ENCODE measurements at regions not wholly inside any gene's neighbourhood (a gene's known extent, or its start where the extent isn't known, plus 50 kb on each side); places are given as distances from the start of the nearest gene placed in this dataset.

GRCh38 chr15:25226360-25226759, 212.5 kb downstream of the UBE3A start:
- TF ChIP-seq EZH2 (IDR thresholded peaks at IDR 0.05; ENCODE audit: borderline replicate concordance, insufficient read depth, low read depth, low read length, poor library complexity, severe bottlenecking) (no peak), CTCF (IDR thresholded peaks at IDR 0.05) (no peak)
- H3K9me3 Mint-ChIP-seq (ENCODE audit: insufficient read depth), result no peaks in the 10 kb centered on the region
- DNase-seq, result no peak
- H3K4me3 Mint-ChIP-seq, result no peak overlapping the region
- no peaks in the 10 kb centered on the region for H3K4me1 Mint-ChIP-seq
- peaks cover 0 to 96% (median 0%) of the 10 kb centered on the region in 3 donors for H3K9me3 ChIP-seq (ENCODE audit: control extremely low read depth in 1 of 3, control insufficient read depth in 2 of 3, insufficient read depth in 1 of 3, low read length in 2 of 3)
- H3K79me2 ChIP-seq (ENCODE audit: control insufficient read depth, insufficient read depth, low read length), result no peaks in the 10 kb centered on the region
- H3K27me3 ChIP-seq (replicated peaks in 1 of 4; ENCODE audit: control extremely low read depth in 1 of 4, control insufficient read depth in 3 of 4, insufficient read depth in 4 of 4, low read length in 3 of 4), result no peaks in the 10 kb centered on the region
- no peaks in the 10 kb centered on the region for H3K4me1 ChIP-seq (ENCODE audit: control insufficient read depth in 2 of 2, insufficient read depth in 2 of 2, low read length in 2 of 2)
- CTCF ChIA-PET, result no interaction called here
- H3K4me2 ChIP-seq (replicated peaks; ENCODE audit: low read depth, low read length, poor library complexity, severe bottlenecking), result no peak overlapping the region
- WGBS (ENCODE audit: insufficient coverage), result 91% methylated on average over 6 of the region's 6 CpGs
- H3K4me3 ChIP-seq (ENCODE audit: control extremely low read depth in 1 of 5, extremely low read depth in 1 of 5, insufficient read depth in 1 of 5, low read depth in 2 of 5, low read length in 4 of 5), result no peak overlapping the region
- H3K27ac ChIP-seq (ENCODE audit: low read length in 2 of 2), result no peak overlapping the region
- H3K36me3 ChIP-seq (replicated peaks in 1 of 2; ENCODE audit: control extremely low read depth in 1 of 2, control insufficient read depth in 1 of 2, extremely low read depth in 1 of 2, insufficient read depth in 2 of 2, low read length in 1 of 2), result no peaks in the 10 kb centered on the region
- POLR2A ChIA-PET, result no interaction called here
- intact Hi-C loops (cut with micrococcal nuclease), result no loop called here
- H3K27me3 Mint-ChIP-seq, result no peaks in the 10 kb centered on the region
- H2AFZ ChIP-seq (ENCODE audit: insufficient read depth, low read depth, low read length, poor library complexity, severe bottlenecking), result no peak overlapping the region
- ATAC-seq (ENCODE audit: low read depth), result no peak
- no peak overlapping the region for H3K9ac ChIP-seq (ENCODE audit: low read length)
- no peak overlapping the region for H3K27ac Mint-ChIP-seq
- no peaks in the 10 kb centered on the region for H4K20me1 ChIP-seq (ENCODE audit: control insufficient read depth, insufficient read depth, low read length, poor library complexity, severe bottlenecking)

- Histone ChIP-seq H3K4me2 (replicated peaks; ENCODE audit: low read depth, low read length, poor library complexity, severe bottlenecking) (no peak overlapping the region), H3K4me1 (ENCODE audit: control insufficient read depth in 2 of 2, insufficient read depth in 2 of 2, low read length in 2 of 2) (no peaks in the 10 kb centered on the region), H3K27ac (ENCODE audit: low read length in 2 of 2) (no peak overlapping the region), H3K27me3 (replicated peaks in 1 of 4; ENCODE audit: control extremely low read depth in 1 of 4, control insufficient read depth in 3 of 4, insufficient read depth in 4 of 4, low read length in 3 of 4) (no peaks in the 10 kb centered on the region), H3K36me3 (replicated peaks in 1 of 2; ENCODE audit: control extremely low read depth in 1 of 2, control insufficient read depth in 1 of 2, extremely low read depth in 1 of 2, insufficient read depth in 2 of 2, low read length in 1 of 2) (no peaks in the 10 kb centered on the region), H3K9ac (ENCODE audit: low read length) (no peak overlapping the region), H4K20me1 (ENCODE audit: control insufficient read depth, insufficient read depth, low read length, poor library complexity, severe bottlenecking) (no peaks in the 10 kb centered on the region), H3K4me3 (ENCODE audit: control extremely low read depth in 1 of 5, extremely low read depth in 1 of 5, insufficient read depth in 1 of 5, low read depth in 2 of 5, low read length in 4 of 5) (no peak overlapping the region), H2AFZ (ENCODE audit: insufficient read depth, low read depth, low read length, poor library complexity, severe bottlenecking) (no peak overlapping the region), H3K9me3 (ENCODE audit: control extremely low read depth in 1 of 3, control insufficient read depth in 2 of 3, insufficient read depth in 1 of 3, low read length in 2 of 3) (peaks cover 0 to 97% (median 0%) of the 10 kb centered on the region in 3 donors), H3K79me2 (ENCODE audit: control insufficient read depth, insufficient read depth, low read length) (no peaks in the 10 kb centered on the region)
- no peaks in the 10 kb centered on the region for H3K9me3 Mint-ChIP-seq (ENCODE audit: insufficient read depth)
- no peak overlapping the region for H3K27ac Mint-ChIP-seq
- TF ChIP-seq EZH2 (IDR thresholded peaks at IDR 0.05; ENCODE audit: borderline replicate concordance, insufficient read depth, low read depth, low read length, poor library complexity, severe bottlenecking) (no peak), CTCF (IDR thresholded peaks at IDR 0.05) (no peak)
- no peak overlapping the region for H3K4me3 Mint-ChIP-seq
- intact Hi-C loops (cut with micrococcal nuclease), result no loop called here
- ATAC-seq (ENCODE audit: low read depth), result no peak
- POLR2A ChIA-PET, result no interaction called here
- CTCF ChIA-PET, result no interaction called here
- DNase-seq, result no peak
- no peaks in the 10 kb centered on the region for H3K27me3 Mint-ChIP-seq
- WGBS (ENCODE audit: insufficient coverage), result 93% methylated on average over 11 of the region's 11 CpGs
- H3K4me1 Mint-ChIP-seq, result no peaks in the 10 kb centered on the region
Observed at GRCh38 chr15:25228261-25228660, 210.6 kb downstream of the UBE3A start.
